GM18519 (cell line): ENCODE measurements at regions not wholly inside any gene's neighbourhood (a gene's known extent, or its start where the extent isn't known, plus 50 kb on each side); places are given as distances from the start of the nearest gene placed in this dataset.

Source experiments
- ATAC-seq: cut with Tn5 transposase; IDR thresholded peaks from one replicate; pipeline ENCODE4 v1.9.1; 2021; ENCODE audit warnings: mild to moderate bottlenecking, moderate library complexity; ENCODE audit not compliant: unreplicated experiment, low FRiP score

GRCh38 chr13:25044071-25044470 is 51.9 kb upstream of the PABPC3 start:
- no peak for ATAC-seq
